Tibial nerve (tissue), 4 donors: ENCODE measurements at regions not wholly inside any gene's neighbourhood (a gene's known extent, or its start where the extent isn't known, plus 50 kb on each side); places are given as distances from the start of the nearest gene placed in this dataset.

Experiments used
- CTCF ChIP-seq, 5 experiments: fragments of 200-600 bp in 3 of 5; fragments of 450-650 bp in 2 of 5; sonication (generic) in 3 of 5; IDR thresholded peaks; one replicate each; pipeline ENCODE4 v1.5.1; 2016 to 2019; ENCODE audit warnings: antibody characterized with exemption in 5 of 5, mild to moderate bottlenecking in 3 of 5, moderate library complexity in 2 of 5
- EP300 ChIP-seq, 2 donors: sonication (generic); formaldehyde crosslinking; IDR thresholded peaks; one replicate each; pipeline ENCODE4 v1.6.1; 2017; ENCODE audit warnings: antibody characterized with exemption in 2 of 2, mild to moderate bottlenecking in 1 of 2

- TF ChIP-seq CTCF (IDR thresholded peaks at IDR 0.05): no peak
- TF ChIP-seq EP300 (IDR thresholded peaks at IDR 0.05): no peak
Observed at GRCh38 chr6:19571176-19571575, 266.0 kb upstream of the ID4 start.
